Endothelial cell of hepatic sinusoid (primary cell): ENCODE measurements at regions not wholly inside any gene's neighbourhood (a gene's known extent, or its start where the extent isn't known, plus 50 kb on each side); places are given as distances from the start of the nearest gene placed in this dataset.
"Not testable (repeated sequence)": the region's sequence is repeated elsewhere in the genome, so short reads cannot be mapped to it uniquely, and the experiment has no call there.

ENCODE experiments used
- in situ Hi-C: cut with HindIII; loops from 2 replicates; pipeline ENCODE4 v1.10.0; 2017; ENCODE audit warnings: low sequenced_read_pairs

DNA sequence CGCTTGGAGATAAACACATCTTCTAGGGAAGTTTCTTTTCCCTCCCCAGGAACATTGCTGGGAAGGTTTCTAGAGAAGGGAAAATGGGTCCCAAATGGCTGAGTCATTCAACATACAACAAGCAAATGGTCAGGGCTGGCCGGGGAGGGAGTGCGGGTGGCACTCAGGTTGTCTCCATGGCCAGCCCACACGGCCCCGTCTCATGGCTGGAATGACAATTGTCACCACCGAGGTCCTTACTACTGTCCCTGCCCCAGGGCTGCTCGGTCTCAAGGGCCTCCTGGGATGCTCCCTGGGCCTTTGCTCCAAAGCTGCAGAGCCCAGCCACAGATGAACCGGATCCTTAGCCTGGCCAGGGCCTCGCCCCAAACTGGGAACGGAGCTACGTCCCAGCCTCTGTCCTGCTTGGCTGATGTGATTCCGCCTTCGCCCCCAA is 121.9 kb downstream of the FGF18 start:
- in situ Hi-C loops: no loop called here

DNA sequence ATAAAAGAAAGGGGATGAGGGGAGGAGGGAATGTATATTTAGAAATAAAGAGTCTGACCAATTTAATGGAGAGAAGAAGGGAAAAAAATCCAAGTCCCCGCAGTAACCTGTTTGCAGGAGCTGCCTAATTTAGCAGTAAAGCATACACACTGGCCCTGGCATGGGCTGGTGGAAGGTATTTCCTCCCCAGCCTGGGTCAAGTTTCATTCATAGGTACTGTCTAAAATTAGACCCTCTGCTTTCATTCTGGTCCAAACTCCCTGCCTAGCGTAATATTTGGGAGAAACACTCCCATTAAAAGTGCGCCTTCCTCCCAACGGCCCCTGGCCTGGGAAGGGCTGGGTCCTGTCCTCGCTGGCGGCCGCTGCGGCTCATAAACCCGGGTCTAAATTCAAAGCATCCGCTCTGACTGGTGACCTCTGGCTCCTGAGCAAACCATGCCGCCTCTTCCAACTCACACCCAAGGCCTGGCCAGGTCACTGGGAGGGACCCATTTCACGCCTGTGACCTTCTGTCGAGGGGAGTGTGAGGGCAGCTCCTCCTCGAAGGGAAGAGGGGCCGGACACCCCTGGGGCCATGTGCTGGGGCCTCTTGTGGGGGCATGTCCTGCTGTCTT is 123.2 kb downstream of the FGF18 start:
- in situ Hi-C loops: no loop called here

DNA sequence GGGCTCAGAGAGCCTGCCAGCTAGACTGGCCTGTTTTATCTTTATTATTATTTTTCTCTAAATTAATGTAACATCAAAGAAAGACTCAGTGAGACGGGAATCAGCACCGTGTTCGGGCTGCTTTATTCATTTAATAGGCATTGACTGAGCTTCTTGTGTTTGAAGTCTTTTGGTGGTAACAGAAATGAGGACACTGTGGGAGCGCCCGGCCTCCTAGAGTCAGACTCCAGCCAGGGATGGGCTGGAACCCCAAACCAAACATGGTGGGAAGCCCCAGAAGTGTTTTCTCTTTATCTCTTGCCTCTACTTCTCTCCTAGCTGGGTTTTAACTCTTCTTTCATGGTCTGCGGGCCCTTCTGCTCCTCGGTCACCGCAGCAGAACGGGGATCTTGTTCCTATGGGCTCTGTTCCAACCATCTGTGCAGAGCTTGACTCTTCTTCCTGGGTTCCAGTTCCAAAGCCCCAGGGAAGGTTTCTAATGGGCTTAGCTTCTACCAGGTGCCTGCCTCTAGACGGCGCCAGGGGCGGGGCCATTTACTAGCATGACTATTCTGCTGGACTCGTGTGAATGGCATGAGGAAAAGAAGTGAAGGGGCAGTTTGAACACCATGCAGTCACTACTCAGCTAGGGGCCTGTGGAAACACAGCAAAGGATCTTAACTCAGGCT is 123.8 kb downstream of the FGF18 start:
- in situ Hi-C loops: no loop called here

DNA sequence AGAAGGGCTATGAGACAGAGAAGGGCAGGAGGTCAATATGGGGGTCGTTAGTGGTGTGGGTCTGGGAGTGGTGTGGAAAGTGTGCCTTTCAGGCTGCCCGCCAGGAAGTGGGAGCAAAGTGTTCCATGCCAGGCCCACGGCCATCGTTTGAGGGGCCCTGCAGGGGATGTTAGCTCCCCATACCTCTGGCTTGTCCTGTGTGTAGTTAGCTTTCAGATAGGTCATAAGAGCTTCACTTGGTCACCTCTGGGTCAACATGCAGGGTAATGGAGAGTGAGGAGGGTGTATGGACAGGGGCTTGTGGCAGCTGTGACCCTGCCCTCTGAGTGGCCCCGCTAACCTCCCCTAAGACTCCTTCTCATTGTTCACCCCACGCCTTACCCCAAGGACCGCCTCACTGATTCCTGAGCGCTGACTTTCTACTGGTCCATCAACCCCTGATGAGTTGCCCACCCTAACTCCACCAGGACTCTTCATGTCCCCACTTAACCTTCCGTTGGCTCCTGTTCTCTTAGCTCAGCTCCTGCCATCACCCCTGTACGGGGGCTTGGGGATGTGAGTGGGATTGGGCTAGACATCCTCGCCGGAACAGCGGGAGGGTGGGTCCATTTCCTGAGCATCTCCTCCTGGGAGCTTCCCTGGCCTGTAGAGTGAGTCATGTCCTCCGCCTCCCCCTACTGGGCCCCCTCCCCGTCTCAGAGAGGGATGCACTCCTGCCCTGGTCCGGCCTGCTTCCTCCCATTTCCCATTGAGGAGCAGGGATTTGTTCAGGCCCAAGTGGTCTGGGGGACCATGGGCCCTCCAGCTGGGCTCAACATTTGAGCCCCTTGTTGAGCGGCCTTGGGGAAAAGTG is 125.7 kb downstream of the FGF18 start:
- in situ Hi-C loops: no loop called here

DNA sequence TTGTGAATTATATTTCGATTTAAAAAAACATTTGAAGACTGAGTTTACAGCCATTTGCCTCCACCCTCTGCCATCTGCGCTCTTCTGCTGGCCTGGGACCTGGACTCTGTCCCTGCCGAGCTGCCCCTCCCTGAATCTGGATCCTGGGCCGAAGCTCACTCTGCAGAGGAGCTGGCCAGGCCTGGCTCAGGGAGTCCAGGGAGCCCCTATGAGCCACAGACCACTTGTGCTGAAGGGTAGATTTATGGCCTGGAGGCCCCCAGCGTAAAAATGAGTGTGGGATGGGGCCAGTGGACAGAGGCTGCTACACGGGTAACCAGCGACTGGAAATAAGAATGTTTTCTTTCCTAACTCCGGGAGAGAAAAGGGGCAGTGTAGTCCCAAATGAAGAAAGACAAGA is 129.8 kb downstream of the FGF18 start:
- in situ Hi-C loops: no loop called here

DNA sequence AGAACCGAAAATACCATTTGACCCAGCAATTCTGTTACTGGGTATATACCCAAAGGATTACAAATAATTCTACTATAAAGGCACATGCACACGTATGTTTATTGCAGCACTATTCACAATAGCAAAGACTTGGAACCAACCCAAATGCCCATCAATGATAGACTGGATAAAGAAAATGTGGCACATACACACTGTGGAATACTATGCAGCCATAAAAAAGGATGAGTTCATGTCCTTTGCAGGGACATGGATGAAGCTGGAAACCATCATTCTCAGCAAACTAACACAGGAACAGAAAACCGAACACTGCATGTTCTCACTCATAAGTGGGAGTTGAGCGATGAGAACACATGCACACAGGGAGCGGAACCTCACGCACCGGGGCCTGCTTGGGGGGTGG is 134.4 kb downstream of the FGF18 start:
- in situ Hi-C loops: not testable (repeated sequence)

DNA sequence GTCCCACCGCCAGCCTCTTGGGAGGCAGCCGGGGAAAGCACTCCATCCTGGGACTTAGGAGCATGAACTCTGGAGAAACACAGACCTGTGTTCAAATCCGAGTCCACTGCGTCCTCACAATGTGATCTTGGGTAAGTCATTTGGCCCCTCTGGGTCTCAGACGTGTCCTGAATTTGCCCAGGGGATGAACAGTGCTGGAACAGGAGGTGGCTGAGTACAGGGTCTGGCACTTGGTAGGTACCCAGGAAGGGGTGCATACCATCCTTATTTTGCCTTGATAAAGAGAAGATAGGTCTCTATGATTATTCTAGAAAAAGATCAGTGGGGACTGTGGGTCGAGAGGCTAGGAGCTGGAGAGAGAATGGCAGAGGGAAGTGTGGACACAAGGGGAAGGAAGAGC is 135.7 kb downstream of the FGF18 start:
- in situ Hi-C loops: no loop called here

DNA sequence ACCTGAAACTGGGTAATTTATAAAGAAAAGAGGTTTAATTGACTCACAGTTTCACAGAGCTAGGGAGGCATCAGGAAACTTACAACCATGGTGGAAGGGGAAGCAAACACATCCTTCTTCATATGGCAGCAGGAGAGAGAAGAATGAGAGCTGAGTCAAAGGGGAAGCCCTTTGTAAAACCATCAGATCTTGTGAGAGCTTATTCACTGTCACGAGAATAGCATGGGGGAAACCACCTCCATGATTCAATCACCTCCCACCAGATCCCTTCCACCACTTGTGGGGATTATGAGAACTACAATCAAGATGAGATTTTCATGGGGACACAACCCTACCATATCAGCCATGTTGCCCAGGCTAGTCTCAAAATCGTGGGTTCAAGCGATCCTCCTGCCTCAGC is 143.4 kb downstream of the FGF18 start:
- in situ Hi-C loops: no loop called here

DNA sequence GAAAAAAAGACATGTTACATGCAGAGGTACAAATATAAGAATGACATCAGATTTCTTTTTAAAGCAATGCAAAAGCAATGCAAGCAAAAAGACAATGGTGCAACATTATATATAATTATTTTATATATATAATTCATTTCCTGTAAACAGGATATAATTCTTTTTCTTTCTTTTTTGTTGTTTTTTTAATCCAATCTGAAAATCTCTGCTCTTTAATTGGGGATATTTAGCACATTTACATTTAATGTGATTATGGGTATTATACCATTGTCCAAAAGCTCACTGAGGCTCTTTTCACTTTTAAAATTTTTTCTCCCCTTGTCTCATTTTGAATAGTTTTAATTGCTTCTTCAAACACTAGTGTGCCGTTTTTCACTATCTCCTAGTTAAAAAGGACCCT is 148.9 kb downstream of the FGF18 start:
- in situ Hi-C loops: no loop called here

DNA sequence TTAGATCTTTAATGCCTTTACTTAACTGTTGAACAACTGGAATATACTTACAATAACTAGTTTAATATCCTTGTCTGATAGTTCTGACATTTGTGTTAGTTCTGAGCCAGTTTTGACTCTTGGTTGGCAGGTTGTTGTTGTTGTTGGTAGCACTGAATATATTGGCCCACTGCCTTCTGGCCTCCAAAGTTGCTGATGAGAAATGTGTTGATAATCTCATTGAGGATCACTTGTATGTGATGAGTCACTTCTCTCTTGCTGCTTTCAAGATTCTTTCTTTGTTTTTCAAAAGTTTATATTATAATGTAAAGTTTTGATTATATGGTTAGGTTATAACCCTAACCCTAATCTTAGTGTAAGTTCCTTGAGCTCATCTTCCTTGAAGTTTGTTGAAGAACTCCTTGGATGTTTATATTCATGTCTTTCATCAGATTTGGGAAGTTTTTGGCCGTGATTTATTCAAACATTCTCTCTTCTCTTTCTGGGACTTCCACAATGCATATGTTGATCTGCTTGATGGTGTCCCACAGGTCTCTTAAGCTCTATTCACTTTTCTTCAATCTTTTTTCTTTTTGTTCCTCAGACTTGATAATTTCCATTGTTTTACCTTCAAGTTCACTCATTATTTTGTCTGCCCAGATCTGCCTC is 149.7 kb downstream of the FGF18 start:
- in situ Hi-C loops: no loop called here

DNA sequence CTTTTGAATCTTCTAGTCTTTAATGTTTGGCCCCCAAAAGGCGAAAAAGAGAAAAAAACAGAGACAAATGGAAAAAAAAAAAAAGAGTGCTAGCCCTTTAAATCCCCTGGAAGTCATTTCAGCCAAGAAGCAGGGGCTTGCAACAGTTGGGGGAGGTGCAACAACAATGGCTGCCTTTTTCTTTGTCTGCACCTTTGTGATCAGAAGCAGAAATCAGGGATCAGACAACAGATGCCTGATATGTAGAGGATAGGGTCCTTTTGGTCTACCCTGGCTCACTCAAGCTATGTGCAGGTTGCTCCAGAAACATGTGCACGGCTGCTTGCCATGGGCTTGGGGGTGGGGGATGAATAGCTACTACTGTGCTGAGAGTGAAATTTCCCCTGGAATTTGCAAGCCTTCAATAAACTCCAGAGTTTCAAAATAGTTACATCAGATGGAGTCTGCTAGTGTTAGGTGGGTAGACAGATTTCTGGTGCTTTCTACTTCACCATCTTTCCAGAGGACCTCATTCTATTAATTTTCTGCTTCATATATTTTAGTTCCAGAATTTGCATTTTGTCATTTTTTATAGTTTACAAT is 150.9 kb downstream of the FGF18 start:
- in situ Hi-C loops: loop anchor here (10.0 kb wide), 1 partner anchor 154 kb away; no protein-coding TSS in a partner anchor

DNA sequence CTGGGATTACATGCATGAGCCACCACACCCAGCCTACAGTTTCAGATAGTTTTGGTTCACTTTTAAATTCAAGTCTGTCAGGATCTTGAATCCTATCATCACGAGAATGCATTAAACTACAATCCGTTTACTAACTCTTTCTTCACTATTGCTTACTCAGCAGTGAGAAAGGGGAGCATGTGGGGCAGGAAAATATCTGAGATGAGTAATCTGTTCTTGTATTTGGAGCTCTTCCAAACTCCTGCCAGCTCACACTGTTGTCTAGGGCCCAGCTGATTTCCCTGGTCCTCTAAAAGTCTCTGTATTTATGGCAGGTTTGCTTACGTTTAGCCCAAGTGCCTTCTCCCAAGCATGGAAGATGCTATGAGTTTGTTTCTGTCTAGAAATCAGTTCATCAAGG is 152.2 kb downstream of the FGF18 start:
- in situ Hi-C loops: loop anchor here (10.0 kb wide), 1 partner anchor 153 kb away; no protein-coding TSS in a partner anchor

DNA sequence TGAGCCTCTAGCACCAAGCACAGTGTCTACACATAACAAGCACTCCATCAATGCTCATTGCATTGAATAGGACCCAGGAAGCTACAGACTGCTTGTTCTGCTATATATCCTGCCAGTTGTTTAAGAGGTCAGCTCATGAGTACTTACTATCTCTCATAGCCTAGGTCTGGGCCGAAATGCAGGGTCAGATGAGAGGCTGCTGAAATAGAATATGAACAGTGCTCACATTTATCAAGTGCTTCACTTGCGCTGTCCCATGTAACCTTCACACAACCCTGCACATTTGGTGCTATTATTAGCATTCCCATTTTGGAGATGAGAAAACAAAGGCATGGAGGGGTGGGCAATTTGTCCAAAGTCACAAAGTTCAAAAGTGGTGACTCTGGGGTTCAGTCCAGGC is 153.6 kb downstream of the FGF18 start:
- in situ Hi-C loops: loop anchor here (10.0 kb wide), 1 partner anchor 152 kb away; no protein-coding TSS in a partner anchor

DNA sequence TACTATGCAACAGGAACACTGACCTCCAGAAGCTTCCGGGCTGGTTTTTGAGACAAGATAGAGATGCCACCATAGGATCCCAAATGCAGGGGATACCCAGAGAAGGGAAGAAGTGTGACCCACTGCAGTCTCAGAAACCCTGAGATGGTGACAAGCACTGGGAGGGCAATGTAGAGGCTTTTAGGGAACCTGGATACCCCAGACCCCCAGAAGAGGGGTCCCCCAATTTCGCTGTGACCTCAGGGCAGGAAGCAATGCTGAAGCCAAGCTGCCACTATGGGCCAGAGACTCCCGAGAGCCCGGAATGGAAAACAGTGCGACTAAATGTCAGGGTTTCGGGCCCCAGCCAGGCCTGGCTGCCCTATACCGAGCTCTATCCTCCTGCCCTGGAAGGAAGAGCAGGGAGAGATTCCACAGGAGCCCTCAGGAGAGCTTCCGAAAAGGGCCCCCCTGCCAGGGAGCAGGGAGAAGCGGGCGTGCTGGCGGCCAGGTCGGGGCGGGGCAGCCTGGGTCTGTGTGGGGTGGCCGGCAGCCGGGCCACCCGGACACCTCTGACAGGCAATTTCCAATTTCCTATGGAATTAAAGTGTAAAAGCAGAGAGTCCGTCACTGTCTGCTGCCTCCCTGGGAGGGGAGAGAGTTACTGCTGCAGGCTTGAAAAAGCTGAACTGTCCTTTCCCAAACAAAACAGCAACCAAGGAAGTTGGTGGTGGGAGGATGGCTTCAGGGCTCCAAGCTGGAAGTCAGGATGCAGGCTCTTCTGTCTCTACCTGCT is 154.2 kb downstream of the FGF18 start:
- in situ Hi-C loops: loop anchor here (10.0 kb wide), 1 partner anchor 151 kb away; no protein-coding TSS in a partner anchor

DNA sequence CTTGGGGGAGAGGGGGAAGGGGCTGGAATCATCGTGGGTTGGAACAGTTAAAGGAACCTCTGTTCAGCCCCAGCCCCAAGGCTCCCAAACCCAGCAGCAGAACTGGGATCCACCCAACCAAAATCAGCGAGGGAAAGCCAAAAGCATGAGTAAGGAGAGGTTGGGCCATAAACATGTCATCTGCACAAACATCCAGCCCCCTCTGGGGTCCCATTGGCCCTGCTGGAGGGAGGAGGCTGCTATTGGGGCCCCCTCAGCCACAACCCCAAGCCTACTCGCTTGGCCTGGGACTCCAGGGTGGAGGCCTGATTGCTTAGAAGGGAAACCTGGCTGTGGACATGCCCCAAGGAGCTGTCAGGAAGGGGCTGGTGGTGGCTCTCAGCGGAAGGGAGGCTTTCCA is 154.9 kb downstream of the FGF18 start:
- in situ Hi-C loops: loop anchor here (10.0 kb wide), 1 partner anchor 150 kb away; no protein-coding TSS in a partner anchor

DNA sequence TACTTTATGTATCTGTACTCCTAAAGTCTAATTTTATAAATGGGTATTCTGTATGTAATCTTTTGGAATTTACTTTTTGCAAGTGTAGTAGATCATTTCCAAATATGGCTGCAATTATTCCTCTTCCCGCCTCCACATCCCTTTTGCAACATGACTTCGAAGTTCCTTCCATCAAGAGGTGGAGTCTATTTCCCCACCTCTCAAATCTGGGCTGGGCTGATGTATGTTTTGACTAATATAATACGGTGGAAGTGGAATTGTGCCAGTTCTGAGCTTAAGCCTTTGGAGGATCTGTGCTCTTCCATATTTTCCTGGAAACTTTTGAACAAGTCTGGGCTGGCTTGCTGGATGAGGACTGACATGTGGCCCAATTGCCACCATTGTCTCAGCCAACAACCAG is 155.9 kb downstream of the FGF18 start:
- in situ Hi-C loops: loop anchor here (5.0 to 10.0 kb wide), 2 partner anchors 88 to 149 kb away; no protein-coding TSS in a partner anchor

DNA sequence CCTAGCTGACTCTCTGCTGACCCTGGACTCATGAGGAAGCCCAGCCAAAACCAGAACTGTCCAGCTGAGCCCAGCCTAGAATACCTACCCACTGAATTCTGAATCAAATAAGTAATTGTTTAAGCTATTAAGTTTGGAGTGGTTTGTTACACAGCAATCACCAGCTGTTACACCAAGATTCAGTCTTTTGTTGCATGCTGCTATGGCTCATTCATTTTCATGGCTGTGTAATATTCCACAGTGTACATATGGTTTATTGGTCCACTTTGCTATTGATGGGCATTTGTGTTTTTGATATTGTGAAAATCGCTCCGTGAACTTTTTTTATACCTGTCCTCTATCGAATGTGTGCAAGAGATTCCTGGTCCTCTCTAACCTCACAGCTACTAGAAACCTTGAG is 156.4 kb downstream of the FGF18 start:
- in situ Hi-C loops: loop anchor here (5.0 to 10.0 kb wide), 2 partner anchors 89 to 149 kb away; no protein-coding TSS in a partner anchor

DNA sequence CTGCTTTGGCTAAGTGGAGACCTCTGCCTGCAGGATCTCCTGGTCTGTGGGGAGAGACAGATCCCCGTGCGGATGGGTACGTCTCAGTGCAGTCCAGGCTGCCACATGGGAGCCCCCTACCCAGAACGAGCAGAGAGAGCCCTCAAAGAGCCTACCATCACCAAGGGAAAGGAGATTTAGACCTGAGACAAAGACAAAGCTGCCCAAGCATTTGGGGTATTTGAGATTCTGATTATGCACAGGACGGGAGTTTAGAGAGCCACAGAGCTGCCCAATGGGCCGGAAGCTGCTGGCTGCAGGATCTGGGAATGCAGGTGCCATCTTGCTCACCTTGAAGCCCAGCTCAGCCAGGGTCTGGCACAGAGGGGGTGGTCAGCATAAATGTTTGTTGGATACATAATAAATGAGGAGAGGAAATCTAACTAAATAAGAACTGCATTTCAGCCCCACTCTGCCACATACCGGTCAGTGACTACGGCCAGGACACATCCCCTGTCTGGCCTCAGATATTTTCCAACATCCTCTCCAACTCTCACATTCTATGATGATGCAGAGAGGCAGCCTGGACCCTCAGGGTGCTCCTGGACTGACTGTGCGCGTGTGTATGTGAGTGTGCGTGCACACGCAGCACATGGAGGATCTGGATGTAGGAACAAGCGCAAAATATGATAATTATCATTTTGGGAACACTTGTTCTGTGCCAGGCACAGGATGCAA is 157.8 kb downstream of the FGF18 start:
- in situ Hi-C loops: loop anchor here (5.0 to 10.0 kb wide), 2 partner anchors 90 to 148 kb away; no protein-coding TSS in a partner anchor
